ENCODE measurements at regions not wholly inside any gene's neighbourhood (a gene's known extent, or its start where the extent isn't known, plus 50 kb on each side); places are given as distances from the start of the nearest gene placed in this dataset.

DNA sequence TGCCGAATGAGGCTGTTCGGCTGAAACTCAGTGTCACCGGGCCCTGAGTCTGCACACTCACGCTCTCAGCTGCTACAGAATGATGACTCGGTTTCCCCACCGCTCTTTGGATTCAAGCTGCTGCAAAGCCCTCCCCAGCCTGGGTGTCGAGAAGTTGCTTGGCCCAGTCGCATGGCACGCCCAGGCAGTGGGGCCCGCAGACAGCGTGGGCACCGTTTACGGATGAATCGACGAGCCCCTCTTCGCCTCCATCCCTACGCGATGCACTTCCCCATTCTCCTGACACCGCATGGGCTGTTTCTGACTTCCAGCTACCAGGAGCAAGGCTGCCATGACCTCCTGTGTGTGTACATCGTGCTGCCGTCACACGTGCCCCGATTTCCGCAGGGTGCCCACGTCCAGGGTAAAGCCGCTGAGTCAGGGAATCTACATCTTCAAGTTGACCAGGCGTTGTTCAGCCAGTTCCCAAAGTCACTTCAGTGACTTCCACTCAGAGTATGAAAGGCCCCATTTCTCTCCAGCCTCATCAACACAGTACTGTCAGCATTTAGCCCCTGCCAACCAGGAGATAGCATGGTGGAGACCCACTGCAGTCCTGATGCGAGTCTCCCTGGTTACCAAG is 60.3 kb upstream of the GPC1 start:
- no peak for TF ChIP-seq CTCF (IDR thresholded peaks at IDR 0.05)
- no peak for TF ChIP-seq EZH2 (IDR thresholded peaks at IDR 0.05)
- no peak for TF ChIP-seq EZH2phosphoT487 (IDR thresholded peaks at IDR 0.05)
